Mononuclear cell (primary cell): ENCODE measurements at regions not wholly inside any gene's neighbourhood (a gene's known extent, or its start where the extent isn't known, plus 50 kb on each side); places are given as distances from the start of the nearest gene placed in this dataset.

ENCODE experiments used
- H3K27me3 ChIP-seq: 2 replicates; pipeline ENCODE4 v1.6.0; 2011; ENCODE audit warnings: low read length, control low read depth; ENCODE audit not compliant: insufficient read depth
- H3K4me1 ChIP-seq: 2 replicates; pipeline ENCODE4 v1.5.1; 2011; ENCODE audit warnings: mild to moderate bottlenecking, low read length, control low read depth; ENCODE audit not compliant: insufficient read depth
- H3K4me3 ChIP-seq: 2 replicates; pipeline ENCODE4 v1.5.1; 2011; ENCODE audit warnings: mild to moderate bottlenecking, low read length, moderate library complexity
- H3K9me3 ChIP-seq: 2 replicates; pipeline ENCODE4 v1.5.1; 2011; ENCODE audit warnings: low read depth, mild to moderate bottlenecking, control low read depth, low read length

GRCh38 chr4:123545667-123546572 is 149.3 kb downstream of the SPRY1 start:
- H3K4me1 ChIP-seq, result no peaks in the 10 kb centered on the region

GRCh38 chr4:123546573-123547060 is 150.0 kb downstream of the SPRY1 start:
- H3K4me1 ChIP-seq, result no peaks in the 10 kb centered on the region
- no peaks in the 10 kb centered on the region for H3K27me3 ChIP-seq
- no peaks in the 10 kb centered on the region for H3K9me3 ChIP-seq
- H3K4me3 ChIP-seq, result no peak overlapping the region

More at GRCh38 chr4:123545667-123546572, 149.3 kb downstream of the SPRY1 start:
- no peaks in the 10 kb centered on the region for H3K9me3 ChIP-seq
- no peaks in the 10 kb centered on the region for H3K27me3 ChIP-seq
- H3K4me3 ChIP-seq, result no peak overlapping the region

GRCh38 chr4:123547216-123548165 is 150.9 kb downstream of the SPRY1 start:
- Histone ChIP-seq H3K4me1 (no peaks in the 10 kb centered on the region), H3K27me3 (no peaks in the 10 kb centered on the region), H3K9me3 (no peaks in the 10 kb centered on the region), H3K4me3 (no peak overlapping the region)

- no peak overlapping the region for H3K4me3 ChIP-seq
- no peaks in the 10 kb centered on the region for H3K27me3 ChIP-seq
- peaks cover 19% of the 10 kb centered on the region for H3K4me1 ChIP-seq
- no peaks in the 10 kb centered on the region for H3K9me3 ChIP-seq
Observed at GRCh38 chr4:123553279-123553678, 156.7 kb downstream of the SPRY1 start.

- Histone ChIP-seq H3K27me3 (no peaks in the 10 kb centered on the region), H3K9me3 (no peaks in the 10 kb centered on the region), H3K4me3 (no peak overlapping the region), H3K4me1 (peaks cover 19% of the 10 kb centered on the region)
Observed at GRCh38 chr4:123553733-123554637, 157.4 kb downstream of the SPRY1 start.

- no peaks in the 10 kb centered on the region for H3K27me3 ChIP-seq
- H3K4me1 ChIP-seq, result peaks cover 19% of the 10 kb centered on the region
- no peaks in the 10 kb centered on the region for H3K9me3 ChIP-seq
- no peak overlapping the region for H3K4me3 ChIP-seq
Observed at GRCh38 chr4:123554801-123555232, 158.2 kb downstream of the SPRY1 start.

GRCh38 chr4:123555233-123555806 is 158.7 kb downstream of the SPRY1 start:
- Histone ChIP-seq H3K4me1 (peaks cover 19% of the 10 kb centered on the region), H3K4me3 (no peak overlapping the region), H3K27me3 (no peaks in the 10 kb centered on the region), H3K9me3 (no peaks in the 10 kb centered on the region)

- Histone ChIP-seq H3K27me3 (no peaks in the 10 kb centered on the region), H3K9me3 (no peaks in the 10 kb centered on the region), H3K4me1 (peaks cover 19% of the 10 kb centered on the region), H3K4me3 (no peak overlapping the region)
Observed at GRCh38 chr4:123555807-123556273, 159.2 kb downstream of the SPRY1 start.

- H3K4me1 ChIP-seq, result peaks cover 19% of the 10 kb centered on the region
- H3K27me3 ChIP-seq, result no peaks in the 10 kb centered on the region
- H3K9me3 ChIP-seq, result no peaks in the 10 kb centered on the region
- H3K4me3 ChIP-seq, result no peak overlapping the region
Observed at GRCh38 chr4:123556526-123556925, 159.9 kb downstream of the SPRY1 start.

- no peaks in the 10 kb centered on the region for H3K27me3 ChIP-seq
- peaks cover 19% of the 10 kb centered on the region for H3K4me1 ChIP-seq
- no peaks in the 10 kb centered on the region for H3K9me3 ChIP-seq
- no peak overlapping the region for H3K4me3 ChIP-seq
Observed at GRCh38 chr4:123557857-123558536, 161.4 kb downstream of the SPRY1 start.

- no peaks in the 10 kb centered on the region for H3K9me3 ChIP-seq
- no peak overlapping the region for H3K4me3 ChIP-seq
- peaks cover 12% of the 10 kb centered on the region for H3K4me1 ChIP-seq
- H3K27me3 ChIP-seq, result no peaks in the 10 kb centered on the region
Observed at GRCh38 chr4:123558865-123559264, 162.3 kb downstream of the SPRY1 start.

GRCh38 chr4:123559955-123560871 is 163.6 kb downstream of the SPRY1 start:
- no peak overlapping the region for H3K4me3 ChIP-seq
- H3K27me3 ChIP-seq, result no peaks in the 10 kb centered on the region
- H3K4me1 ChIP-seq, result peaks cover 9% of the 10 kb centered on the region
- no peaks in the 10 kb centered on the region for H3K9me3 ChIP-seq

- Histone ChIP-seq H3K4me1 (no peaks in the 10 kb centered on the region), H3K4me3 (no peak overlapping the region), H3K27me3 (no peaks in the 10 kb centered on the region), H3K9me3 (no peaks in the 10 kb centered on the region)
Observed at GRCh38 chr4:123561525-123561924, 164.9 kb downstream of the SPRY1 start.
